ENCODE measurements at regions not wholly inside any gene's neighbourhood (a gene's known extent, or its start where the extent isn't known, plus 50 kb on each side); places are given as distances from the start of the nearest gene placed in this dataset.

- no TSS peak for BruUV-seq (replicated peaks)
- no peak overlapping the region for H3K27ac ChIP-seq (ENCODE audit: low read depth, low read length, poor library complexity, severe bottlenecking)
- H3K9me3 ChIP-seq (ENCODE audit: low read depth, low read length, poor library complexity, severe bottlenecking), result no peaks in the 10 kb centered on the region
- intact Hi-C loops (cut with micrococcal nuclease; ENCODE audit: unreplicated experiment), result no loop called here
- H3K4me1 ChIP-seq (ENCODE audit: insufficient read depth, low read length, poor library complexity, severe bottlenecking), result peaks cover 3% of the 10 kb centered on the region
- no peak for TF ChIP-seq CTCF (conservative IDR thresholded peaks at IDR 0.05; ENCODE audit: low read depth, low read length)
- TF ChIP-seq EZH2 (IDR thresholded peaks at IDR 0.05; ENCODE audit: borderline replicate concordance, low read depth, low read length, poor library complexity, severe bottlenecking), result no peak
- no peak for DNase-seq (ENCODE audit: low spot score)
- H3K36me3 ChIP-seq (ENCODE audit: insufficient read depth, low read length, poor library complexity, severe bottlenecking), result no peaks in the 10 kb centered on the region
- no peak overlapping the region for H3K4me3 ChIP-seq (ENCODE audit: low read depth, low read length, poor library complexity, severe bottlenecking)
- ChIA-PET POLR2A (ENCODE audit: low non-redundant PET) (no interaction called here), CTCF (no interaction called here)
- H3K27me3 ChIP-seq (replicated peaks; ENCODE audit: insufficient read depth, low read depth, low read length, poor library complexity), result no peaks in the 10 kb centered on the region
Observed at GRCh38 chr3:150141790-150142326, 171.2 kb upstream of the PFN2 start.

GRCh38 chr3:150140614-150141321 is 170.1 kb upstream of the PFN2 start:
- CTCF ChIA-PET, result no interaction called here
- peak overlapping the region; percentile 3 for H3K27ac ChIP-seq (ENCODE audit: low read depth, low read length, poor library complexity, severe bottlenecking)
- TF ChIP-seq CTCF (conservative IDR thresholded peaks at IDR 0.05; ENCODE audit: low read depth, low read length) (no peak), EZH2 (IDR thresholded peaks at IDR 0.05; ENCODE audit: borderline replicate concordance, low read depth, low read length, poor library complexity, severe bottlenecking) (no peak)
- POLR2A ChIA-PET (ENCODE audit: low non-redundant PET), result no interaction called here
- intact Hi-C loops (cut with micrococcal nuclease; ENCODE audit: unreplicated experiment), result no loop called here
- no peaks in the 10 kb centered on the region for H3K9me3 ChIP-seq (ENCODE audit: low read depth, low read length, poor library complexity, severe bottlenecking)
- H3K4me1 ChIP-seq (ENCODE audit: insufficient read depth, low read length, poor library complexity, severe bottlenecking), result peaks cover 3% of the 10 kb centered on the region
- H3K4me3 ChIP-seq (ENCODE audit: low read depth, low read length, poor library complexity, severe bottlenecking), result no peak overlapping the region
- no TSS peak for BruUV-seq (replicated peaks)
- no peaks in the 10 kb centered on the region for H3K27me3 ChIP-seq (replicated peaks; ENCODE audit: insufficient read depth, low read depth, low read length, poor library complexity)
- no peaks in the 10 kb centered on the region for H3K36me3 ChIP-seq (ENCODE audit: insufficient read depth, low read length, poor library complexity, severe bottlenecking)
- DNase-seq (ENCODE audit: low spot score), result no peak

- CTCF ChIA-PET, result no interaction called here
- Histone ChIP-seq H3K9me3 (ENCODE audit: low read depth, low read length, poor library complexity, severe bottlenecking) (no peaks in the 10 kb centered on the region), H3K4me1 (ENCODE audit: insufficient read depth, low read length, poor library complexity, severe bottlenecking) (peaks cover 3% of the 10 kb centered on the region), H3K36me3 (ENCODE audit: insufficient read depth, low read length, poor library complexity, severe bottlenecking) (no peaks in the 10 kb centered on the region), H3K27ac (ENCODE audit: low read depth, low read length, poor library complexity, severe bottlenecking) (no peak overlapping the region), H3K4me3 (ENCODE audit: low read depth, low read length, poor library complexity, severe bottlenecking) (no peak overlapping the region), H3K27me3 (replicated peaks; ENCODE audit: insufficient read depth, low read depth, low read length, poor library complexity) (no peaks in the 10 kb centered on the region)
- BruUV-seq (replicated peaks), result no TSS peak
- no peak for TF ChIP-seq EZH2 (IDR thresholded peaks at IDR 0.05; ENCODE audit: borderline replicate concordance, low read depth, low read length, poor library complexity, severe bottlenecking)
- TF ChIP-seq CTCF (conservative IDR thresholded peaks at IDR 0.05; ENCODE audit: low read depth, low read length), result no peak
- POLR2A ChIA-PET (ENCODE audit: low non-redundant PET), result no interaction called here
- DNase-seq (ENCODE audit: low spot score), result no peak
- intact Hi-C loops (cut with micrococcal nuclease; ENCODE audit: unreplicated experiment), result no loop called here
Observed at GRCh38 chr3:150138824-150139223, 168.1 kb upstream of the PFN2 start.
